ENCODE measurements at regions not wholly inside any gene's neighbourhood (a gene's known extent, or its start where the extent isn't known, plus 50 kb on each side); places are given as distances from the start of the nearest gene placed in this dataset.

DNA sequence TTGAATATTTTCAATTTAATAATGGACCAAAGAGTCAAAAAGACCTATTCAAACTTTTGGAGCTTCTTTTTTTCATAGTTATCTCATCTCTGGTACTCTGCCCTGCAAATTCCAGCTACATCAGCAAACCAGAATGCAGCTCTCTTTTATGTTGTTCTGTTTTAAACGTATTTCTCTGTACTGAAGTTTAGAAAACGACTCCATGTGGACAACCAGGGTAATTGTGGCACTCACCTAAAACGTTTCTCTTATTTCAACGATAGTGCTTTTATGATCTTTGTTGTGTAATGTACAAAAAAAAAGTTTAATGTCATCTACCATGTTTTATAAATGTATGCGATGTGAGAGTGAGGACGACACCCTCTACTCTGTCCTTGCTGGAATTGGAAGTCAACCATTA, 1472.3 kb upstream of the GBE1 start:
- TF ChIP-seq FOXP2 (optimal IDR thresholded peaks at IDR 0.05; ENCODE audit: control extremely low read depth, extremely low read length, insufficient read depth) (no peak), EZH2 (IDR thresholded peaks at IDR 0.05) (no peak), POLR2AphosphoS5 (IDR thresholded peaks at IDR 0.05; ENCODE audit: borderline replicate concordance, low read depth, low read length) (no peak)

Data from SK-N-MC (cell line).